OCI-LY1 (cell line): ENCODE measurements at regions not wholly inside any gene's neighbourhood (a gene's known extent, or its start where the extent isn't known, plus 50 kb on each side); places are given as distances from the start of the nearest gene placed in this dataset.

Source experiments
- EZH2 ChIP-seq: fragments of 200-600 bp; sonication (generic), shearing (Covaris generic); IDR thresholded peaks from 2 replicates; pipeline ENCODE4 v1.8.0; 2017; ENCODE audit warnings: borderline replicate concordance, mixed run types, mild to moderate bottlenecking, antibody characterized with exemption, low read length, moderate library complexity, mixed read lengths
- TF ChIP-seq, protein P1 (sequence below): fragments of 200-600 bp; sonication (generic), shearing (Covaris generic); IDR thresholded peaks from 2 replicates; pipeline ENCODE4 v1.5.1; 2017; ENCODE audit warnings: mild to moderate bottlenecking, antibody characterized with exemption, low read length, moderate library complexity, mixed read lengths

DNA sequence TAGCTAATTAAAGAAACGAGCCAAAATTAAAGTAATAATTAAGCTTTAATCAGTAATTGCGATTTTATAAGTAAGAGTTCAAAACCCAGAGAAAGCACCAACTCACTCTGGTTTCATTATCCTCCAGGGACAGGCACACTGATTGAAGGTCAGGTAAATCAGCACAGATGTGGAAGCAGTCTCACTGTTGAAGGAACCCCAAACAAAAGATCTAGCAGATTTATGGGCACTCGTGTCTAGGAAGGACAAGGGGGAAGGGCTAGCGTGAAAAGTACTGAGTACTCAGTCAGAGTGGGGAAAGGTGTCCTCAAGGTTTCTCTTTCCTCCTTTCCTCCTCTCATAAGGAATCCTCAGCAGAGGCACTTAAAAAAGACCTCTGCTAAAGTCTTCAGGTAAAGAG is 320.1 kb downstream of the PYDC2 start:
- TF ChIP-seq, protein P1, sequence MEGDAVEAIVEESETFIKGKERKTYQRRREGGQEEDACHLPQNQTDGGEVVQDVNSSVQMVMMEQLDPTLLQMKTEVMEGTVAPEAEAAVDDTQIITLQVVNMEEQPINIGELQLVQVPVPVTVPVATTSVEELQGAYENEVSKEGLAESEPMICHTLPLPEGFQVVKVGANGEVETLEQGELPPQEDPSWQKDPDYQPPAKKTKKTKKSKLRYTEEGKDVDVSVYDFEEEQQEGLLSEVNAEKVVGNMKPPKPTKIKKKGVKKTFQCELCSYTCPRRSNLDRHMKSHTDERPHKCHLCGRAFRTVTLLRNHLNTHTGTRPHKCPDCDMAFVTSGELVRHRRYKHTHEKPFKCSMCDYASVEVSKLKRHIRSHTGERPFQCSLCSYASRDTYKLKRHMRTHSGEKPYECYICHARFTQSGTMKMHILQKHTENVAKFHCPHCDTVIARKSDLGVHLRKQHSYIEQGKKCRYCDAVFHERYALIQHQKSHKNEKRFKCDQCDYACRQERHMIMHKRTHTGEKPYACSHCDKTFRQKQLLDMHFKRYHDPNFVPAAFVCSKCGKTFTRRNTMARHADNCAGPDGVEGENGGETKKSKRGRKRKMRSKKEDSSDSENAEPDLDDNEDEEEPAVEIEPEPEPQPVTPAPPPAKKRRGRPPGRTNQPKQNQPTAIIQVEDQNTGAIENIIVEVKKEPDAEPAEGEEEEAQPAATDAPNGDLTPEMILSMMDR, result no peak
- TF ChIP-seq EZH2, result no peak
